RWPE2 (cell line): ENCODE measurements at regions not wholly inside any gene's neighbourhood (a gene's known extent, or its start where the extent isn't known, plus 50 kb on each side); places are given as distances from the start of the nearest gene placed in this dataset.

ENCODE experiments used
- ATAC-seq: fragments of 200-7000 bp; cut with Tn5 transposase; 3 replicates; pipeline ENCODE4 v1.9.1; 2021; ENCODE audit warnings: low read depth
- DNase-seq: peaks from one replicate; pipeline ENCODE4 v3.0.0-alpha.2; 2020; ENCODE audit warnings: low spot score
- H3K27ac ChIP-seq: fragments of 450-650 bp; 2 replicates; pipeline ENCODE4 v1.5.1; 2017; ENCODE audit warnings: mild to moderate bottlenecking; ENCODE audit not compliant: poor library complexity, severe bottlenecking
- H3K27me3 ChIP-seq: fragments of 250-450 bp; sonication (Bioruptor Pico); 2 replicates; pipeline ENCODE4 v1.5.1; 2021; ENCODE audit warnings: mild to moderate bottlenecking, moderate library complexity; ENCODE audit not compliant: insufficient read depth, poor library complexity, severe bottlenecking
- H3K36me3 ChIP-seq: fragments of 250-450 bp; sonication (Bioruptor Pico); 2 replicates; pipeline ENCODE4 v1.5.1; 2020; ENCODE audit warnings: low read depth, mild to moderate bottlenecking, moderate library complexity
- H3K4me1 ChIP-seq: fragments of 250-450 bp; sonication (Bioruptor Pico); 2 replicates; pipeline ENCODE4 v1.5.1; 2021; ENCODE audit warnings: mild to moderate bottlenecking, moderate library complexity; ENCODE audit not compliant: insufficient read depth, poor library complexity, severe bottlenecking
- H3K4me3 ChIP-seq: fragments of 250-450 bp; sonication (Bioruptor Pico); 2 replicates; pipeline ENCODE4 v1.5.1; 2021; ENCODE audit warnings: mild to moderate bottlenecking, moderate library complexity; ENCODE audit not compliant: severe bottlenecking
- H3K9me3 ChIP-seq: fragments of 250-450 bp; sonication (Bioruptor Pico); 2 replicates; pipeline ENCODE4 v1.5.1; 2021; ENCODE audit warnings: mild to moderate bottlenecking, moderate library complexity; ENCODE audit not compliant: severe bottlenecking
- CTCF ChIP-seq: fragments of 450-650 bp; IDR thresholded peaks from one replicate; pipeline ENCODE4 v1.5.1; 2017; ENCODE audit warnings: mild to moderate bottlenecking, moderate library complexity; ENCODE audit not compliant: poor library complexity, severe bottlenecking

DNA sequence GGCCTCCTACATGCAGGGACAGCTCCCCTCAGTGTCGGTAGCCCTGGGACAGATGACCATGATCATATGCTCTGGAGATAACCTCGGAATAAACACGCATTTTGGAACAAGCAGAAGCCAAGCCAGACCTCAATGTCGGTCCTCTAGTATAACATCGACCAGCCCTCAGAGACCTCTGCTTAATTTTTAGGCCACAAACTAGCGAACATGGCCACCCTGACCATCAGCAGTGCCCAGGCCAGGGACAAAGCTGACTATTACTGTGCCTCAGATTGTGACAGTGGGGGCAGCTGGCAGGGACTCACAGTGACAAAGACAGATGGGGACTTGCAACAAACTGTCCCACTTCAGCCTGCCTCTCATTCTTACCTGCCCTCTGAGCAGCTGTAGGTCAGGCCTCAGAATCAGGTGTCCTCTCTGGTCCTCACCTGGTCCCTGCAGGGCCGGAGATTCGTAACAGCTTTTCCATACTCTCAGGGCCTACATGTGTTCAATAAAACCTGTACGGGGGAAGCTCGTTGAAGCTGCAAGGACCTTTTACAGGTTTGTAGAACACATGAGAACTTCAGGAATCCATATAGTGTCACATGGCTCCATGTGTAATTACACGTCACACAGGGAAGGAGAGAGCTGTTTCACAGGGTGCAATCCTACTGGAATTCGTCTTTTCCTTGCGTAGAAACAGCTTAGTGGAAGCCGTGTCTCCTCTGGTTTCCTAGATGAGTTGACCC lies 72.8 kb upstream of the IGLL5 start:
- DNase-seq: no peak
- TF ChIP-seq CTCF: no peak
- Histone ChIP-seq H3K27me3 (no peaks in the 10 kb centered on the region), H3K9me3 (peaks cover 2% of the 10 kb centered on the region), H3K36me3 (no peaks in the 10 kb centered on the region), H3K27ac (no peak overlapping the region), H3K4me1 (no peaks in the 10 kb centered on the region), H3K4me3 (no peak overlapping the region)
- no peak for ATAC-seq

GRCh38 chr22:22815397-22816170 lies 72.0 kb upstream of the IGLL5 start:
- no peaks in the 10 kb centered on the region for H3K27me3 ChIP-seq
- ATAC-seq: no peak
- DNase-seq: no peak
- no peaks in the 10 kb centered on the region for H3K4me1 ChIP-seq
- no peaks in the 10 kb centered on the region for H3K36me3 ChIP-seq
- H3K27ac ChIP-seq: no peak overlapping the region
- peaks cover 3% of the 10 kb centered on the region for H3K9me3 ChIP-seq
- no peak for TF ChIP-seq CTCF
- no peak overlapping the region for H3K4me3 ChIP-seq

GRCh38 chr22:22816171-22816514 lies 71.5 kb upstream of the IGLL5 start:
- no peak for TF ChIP-seq CTCF
- H3K9me3 ChIP-seq: peaks cover 3% of the 10 kb centered on the region
- H3K27me3 ChIP-seq: no peaks in the 10 kb centered on the region
- DNase-seq (no peak), ATAC-seq (no peak)
- no peaks in the 10 kb centered on the region for H3K4me1 ChIP-seq
- no peak overlapping the region for H3K27ac ChIP-seq
- H3K4me3 ChIP-seq: no peak overlapping the region
- H3K36me3 ChIP-seq: no peaks in the 10 kb centered on the region

- ATAC-seq (no peak), DNase-seq (no peak)
- Histone ChIP-seq H3K27ac (no peak overlapping the region), H3K4me1 (no peaks in the 10 kb centered on the region), H3K4me3 (no peak overlapping the region), H3K9me3 (peaks cover 3% of the 10 kb centered on the region), H3K36me3 (no peaks in the 10 kb centered on the region), H3K27me3 (no peaks in the 10 kb centered on the region)
- no peak for TF ChIP-seq CTCF
Observed at GRCh38 chr22:22816766-22817410, 70.7 kb upstream of the IGLL5 start.
